Right ventricle myocardium superior (tissue), 1 donor: ENCODE measurements at regions not wholly inside any gene's neighbourhood (a gene's known extent, or its start where the extent isn't known, plus 50 kb on each side); places are given as distances from the start of the nearest gene placed in this dataset.
"Not testable (repeated sequence)": the region's sequence is repeated elsewhere in the genome, so short reads cannot be mapped to it uniquely, and the experiment has no call there.

ENCODE experiments used
- ATAC-seq: fragments of 200-7000 bp; cut with Tn5 transposase; one replicate; pipeline ENCODE4 v1.9.1; 2020; ENCODE audit warnings: mild to moderate bottlenecking; ENCODE audit not compliant: poor library complexity
- DNase-seq: peaks from one replicate; pipeline ENCODE4 v3.0.0-alpha.2; 2020
- intact Hi-C: fragments of 100-400 bp; cut with DNase I; formaldehyde crosslinking; loops from one replicate; pipeline ENCODE4 v1.11.2; 2022
- donor health status: DM: no; HTN: yes; CAD: no; lungs with severe emphysema.

- ATAC-seq (no peak), DNase-seq (no peak)
- intact Hi-C loops: no loop called here
Observed at GRCh38 chr9:78940121-78940855, 631.5 kb upstream of the TLE4 start.

DNA sequence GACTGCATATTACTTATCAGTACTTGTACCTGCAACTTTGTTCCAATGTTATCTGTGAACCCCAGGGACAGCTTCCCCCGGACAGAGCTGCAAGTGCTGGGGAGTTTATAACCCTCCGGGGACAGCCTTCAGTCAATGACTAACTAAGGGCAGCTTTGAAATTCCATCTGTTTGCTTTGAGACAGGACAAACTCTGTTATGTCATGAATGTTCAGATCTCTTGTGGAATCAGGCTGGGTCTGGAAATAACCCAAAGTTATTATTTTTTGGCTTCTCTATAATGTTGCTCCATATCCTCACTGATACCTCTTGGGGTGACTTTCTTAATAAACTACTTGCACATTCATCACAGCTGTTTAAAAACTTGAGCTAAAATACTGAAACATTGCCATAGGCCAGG is 617.5 kb upstream of the TLE4 start:
- ATAC-seq: no peak
- DNase-seq: no peak
- intact Hi-C loops: no loop called here

GRCh38 chr9:78958892-78959291 is 612.9 kb upstream of the TLE4 start:
- ATAC-seq (no peak), DNase-seq (no peak)
- intact Hi-C loops: no loop called here

DNA sequence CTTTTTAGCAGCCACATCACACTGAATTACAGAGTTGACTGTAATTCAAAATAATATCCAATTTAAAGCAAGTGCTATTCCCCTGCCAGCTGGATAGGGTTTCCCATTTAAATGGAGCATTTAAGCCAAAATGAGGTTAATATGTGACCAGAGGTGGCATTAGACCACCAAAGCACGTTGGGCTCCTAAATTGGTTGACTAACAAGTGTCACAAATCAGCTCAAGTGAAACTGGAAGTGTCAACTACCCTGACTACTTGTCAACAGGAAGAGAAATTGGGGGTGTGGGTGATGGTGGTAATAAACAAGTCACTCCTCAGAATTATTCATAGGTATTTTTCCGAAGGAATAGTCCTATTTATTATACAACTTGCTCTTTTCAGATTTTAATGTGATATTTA is 609.6 kb upstream of the TLE4 start:
- DNase-seq (no peak), ATAC-seq (no peak)
- intact Hi-C loops: no loop called here

DNA sequence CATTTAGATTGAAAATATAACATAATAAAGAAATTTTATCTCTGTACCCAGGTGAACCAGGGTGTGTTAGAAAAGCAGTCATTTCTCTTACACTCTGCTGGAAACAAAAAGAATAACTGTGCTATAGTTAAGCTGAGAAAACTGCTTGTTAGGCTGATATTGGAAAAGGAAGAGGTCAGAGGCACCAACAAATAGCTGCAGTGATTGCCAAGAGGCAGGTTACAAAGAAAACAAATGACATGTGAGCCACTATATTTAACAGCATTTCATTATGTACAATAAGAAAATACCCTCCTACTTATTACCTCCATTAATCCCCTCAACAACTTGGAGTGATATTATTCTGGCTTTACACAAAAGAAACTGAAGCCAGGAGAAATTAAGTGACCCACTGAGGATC is 607.9 kb upstream of the TLE4 start:
- DNase-seq: no peak
- intact Hi-C loops: no loop called here

GRCh38 chr9:78967596-78968217 is 604.1 kb upstream of the TLE4 start:
- intact Hi-C loops: no loop called here
- DNase-seq (no peak), ATAC-seq (no peak)

More for the DNA sequence above, 607.9 kb upstream of the TLE4 start:
- ATAC-seq: no peak

GRCh38 chr9:78970375-78970774 is 601.4 kb upstream of the TLE4 start:
- intact Hi-C loops: no loop called here
- no peak for ATAC-seq
- no peak for DNase-seq

GRCh38 chr9:78971540-78971939 is 600.2 kb upstream of the TLE4 start:
- intact Hi-C loops: no loop called here
- ATAC-seq: no peak
- no peak for DNase-seq

- ATAC-seq: no peak
- DNase-seq: no peak
Observed at GRCh38 chr9:78972303-78972999, 599.3 kb upstream of the TLE4 start.

DNA sequence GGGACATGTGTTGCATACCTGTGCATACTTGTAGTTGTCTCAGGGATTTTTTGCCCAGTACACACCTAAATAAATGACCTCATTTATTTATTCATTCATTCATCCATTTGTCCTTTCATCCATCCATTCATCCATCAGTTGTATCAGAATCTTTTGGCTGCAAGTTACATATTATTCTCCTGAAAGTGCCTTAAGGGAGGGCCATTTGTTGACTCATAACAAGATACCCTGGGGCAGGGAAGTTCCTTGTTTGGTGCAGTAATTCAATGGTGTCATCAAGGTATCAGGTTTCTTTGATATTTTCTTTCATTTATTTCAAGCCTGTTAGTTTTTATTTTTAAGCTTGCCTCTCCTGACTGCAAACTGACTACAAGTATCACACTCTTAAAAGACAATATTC is 597.9 kb upstream of the TLE4 start:
- no peak for DNase-seq
- intact Hi-C loops: no loop called here
- ATAC-seq: no peak

More at GRCh38 chr9:78972303-78972999, 599.3 kb upstream of the TLE4 start:
- intact Hi-C loops: no loop called here

- no peak for ATAC-seq
- DNase-seq: no peak
- intact Hi-C loops: no loop called here
Observed at GRCh38 chr9:78982849-78983248, 588.9 kb upstream of the TLE4 start.

DNA sequence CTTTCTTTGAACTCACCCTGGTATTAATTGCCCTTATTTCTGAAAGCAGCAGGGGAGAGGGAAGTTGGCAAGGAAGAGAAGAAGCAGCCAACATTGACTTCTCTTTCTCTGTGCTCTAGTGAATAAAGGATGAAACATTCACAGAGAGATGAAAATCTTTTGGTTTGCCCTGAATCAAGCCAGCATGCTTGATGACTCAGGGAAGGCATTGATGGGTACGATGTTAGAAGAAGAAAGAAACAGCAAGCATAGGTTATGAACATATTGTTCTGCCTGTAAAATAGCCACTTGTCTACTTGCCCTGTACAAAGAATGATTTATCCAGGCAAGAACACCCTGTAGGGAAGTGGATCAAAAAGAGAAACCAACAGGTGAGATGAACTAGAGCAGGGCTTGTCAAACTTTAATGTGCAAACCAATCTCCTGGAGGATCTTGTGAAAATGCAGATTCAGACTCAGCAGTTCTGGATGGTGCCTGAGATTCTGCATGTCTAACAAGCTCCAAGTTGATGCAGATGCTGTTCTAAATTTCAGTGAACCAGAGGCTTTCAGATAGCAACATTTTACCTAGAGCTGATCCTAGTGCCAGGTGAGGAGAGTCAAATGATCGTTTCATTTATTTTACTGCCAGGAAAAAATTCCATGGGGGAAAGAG is 586.6 kb upstream of the TLE4 start:
- ATAC-seq (no peak), DNase-seq (no peak)
- intact Hi-C loops: no loop called here

DNA sequence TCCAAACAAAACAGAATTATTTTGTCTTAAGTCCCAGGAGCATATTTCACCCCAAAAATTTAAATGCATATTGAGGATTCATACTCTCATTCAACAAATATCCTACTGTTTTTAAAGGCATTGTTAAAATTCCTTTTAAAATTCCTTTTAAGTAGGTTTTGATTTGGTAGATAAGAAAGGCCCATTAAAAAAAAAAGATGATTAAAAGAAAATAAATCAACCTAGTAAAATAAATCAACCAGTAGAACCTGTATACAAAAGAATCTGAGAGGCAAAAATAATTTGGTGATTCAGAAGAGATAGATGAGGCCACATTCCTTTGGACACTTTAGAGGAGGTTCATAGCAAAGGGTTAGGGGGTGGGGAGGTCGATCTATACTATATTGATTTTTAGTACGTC is 585.3 kb upstream of the TLE4 start:
- ATAC-seq (no peak), DNase-seq (no peak)
- intact Hi-C loops: no loop called here

DNA sequence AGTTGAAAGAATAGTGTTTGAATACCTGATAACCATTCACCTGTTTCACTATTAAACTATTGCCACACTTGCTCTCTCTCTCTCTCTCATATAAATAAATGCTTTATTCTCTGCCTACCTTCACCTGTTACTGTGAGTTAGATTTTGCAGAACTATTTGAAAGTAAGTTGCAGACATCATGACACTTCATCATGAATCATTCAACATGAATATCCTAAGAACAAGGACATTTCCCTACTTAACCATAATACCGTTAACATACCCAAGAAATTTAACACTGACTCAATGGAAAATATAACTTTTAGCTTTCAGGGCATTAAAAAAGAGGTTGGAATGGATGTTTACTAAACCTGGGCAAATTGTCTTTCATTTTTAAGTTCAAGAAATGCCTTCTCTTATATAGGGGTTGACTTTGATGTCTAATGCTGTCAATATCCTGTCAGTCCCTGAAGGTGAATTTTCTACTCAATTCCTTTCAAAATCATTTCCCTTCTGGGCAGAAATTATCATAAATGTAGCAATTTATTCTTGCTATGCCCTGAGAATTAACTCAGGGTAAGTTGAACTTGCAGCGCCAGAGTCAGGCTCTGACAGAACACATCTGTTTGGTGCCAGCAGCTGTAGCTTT is 582.6 kb upstream of the TLE4 start:
- intact Hi-C loops: no loop called here
- no peak for ATAC-seq
- no peak for DNase-seq

- DNase-seq (no peak), ATAC-seq (no peak)
- intact Hi-C loops: no loop called here
Observed at GRCh38 chr9:78994471-78994870, 577.3 kb upstream of the TLE4 start.

DNA sequence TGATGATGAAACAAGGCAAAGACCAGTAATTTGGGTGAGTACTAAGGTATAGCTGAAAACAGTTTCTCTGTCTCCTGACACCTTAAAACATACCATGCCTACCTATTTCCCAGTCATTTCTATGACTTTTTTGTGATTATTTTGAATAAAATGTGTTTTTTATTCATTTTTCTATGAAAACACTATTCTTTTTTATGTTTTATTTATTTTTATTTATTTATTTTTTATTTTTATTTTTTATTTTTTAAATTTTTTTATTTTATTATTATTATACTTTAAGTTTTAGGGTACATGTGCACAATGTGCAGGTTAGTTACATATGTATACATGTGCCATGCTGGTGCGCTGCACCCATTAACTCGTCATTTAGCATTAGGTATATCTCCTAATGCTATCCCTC is 576.8 kb upstream of the TLE4 start:
- DNase-seq, ATAC-seq, intact Hi-C loops: not testable (repeated sequence)

DNA sequence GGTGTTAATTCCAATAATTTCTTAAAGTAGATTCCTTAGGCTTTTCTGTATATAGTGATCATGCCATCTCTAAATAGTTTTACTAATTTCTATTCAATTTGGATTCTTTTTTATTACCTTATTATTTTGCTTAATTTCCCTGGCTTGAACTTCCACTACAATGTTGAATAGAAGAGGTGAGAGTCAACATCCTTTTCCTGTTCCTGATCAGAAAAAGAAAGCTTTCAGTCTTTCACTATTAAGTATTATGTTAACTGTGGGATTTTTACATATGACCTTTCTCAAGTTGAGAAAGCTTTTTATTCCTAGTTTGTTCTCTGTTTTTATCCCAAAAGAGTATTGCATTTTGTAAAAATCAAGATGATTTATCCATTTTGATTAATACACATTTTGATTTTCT is 574.5 kb upstream of the TLE4 start:
- ATAC-seq: no peak
- intact Hi-C loops: no loop called here
- no peak for DNase-seq

DNA sequence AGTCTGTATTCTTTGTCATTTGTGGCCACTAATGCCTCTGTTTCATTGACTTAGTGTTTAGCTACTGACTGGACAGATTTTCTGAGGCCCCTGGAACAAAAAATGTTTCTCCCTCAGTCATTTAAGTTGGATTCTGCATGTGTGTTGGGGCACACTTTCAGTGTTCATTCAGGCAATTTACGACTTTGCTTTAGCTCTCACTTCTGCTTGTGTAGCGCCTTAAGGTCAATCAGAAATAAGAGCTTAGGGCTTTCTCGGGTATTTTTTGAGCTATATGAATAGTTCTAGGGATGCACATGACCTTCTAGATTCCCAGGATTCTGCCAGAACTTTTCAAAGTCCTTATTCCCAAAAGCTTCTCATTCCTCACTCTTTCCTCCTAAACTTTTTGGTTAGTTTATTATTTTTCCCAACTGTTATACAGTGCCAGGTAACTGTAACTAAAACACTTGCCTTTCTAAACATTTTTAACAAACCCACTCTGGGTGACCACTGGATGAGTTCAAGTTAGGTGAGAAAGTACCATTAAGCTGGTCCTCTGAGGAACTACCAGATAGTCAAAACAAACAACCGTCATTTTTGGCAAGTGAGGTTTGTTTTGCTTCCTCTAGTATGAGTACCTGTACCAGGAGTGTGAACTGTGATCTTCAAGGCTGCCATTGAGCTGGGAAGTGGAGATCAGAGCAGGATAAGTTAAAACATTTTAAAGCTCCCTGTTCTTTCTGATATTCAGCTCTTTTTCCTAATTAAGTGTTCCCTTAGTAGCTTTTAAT is 571.3 kb upstream of the TLE4 start:
- no peak for ATAC-seq
- no peak for DNase-seq
- intact Hi-C loops: no loop called here
